ENCODE measurements at regions not wholly inside any gene's neighbourhood (a gene's known extent, or its start where the extent isn't known, plus 50 kb on each side); places are given as distances from the start of the nearest gene placed in this dataset.

GRCh38 chr11:128086794-128087193 is 500.6 kb downstream of the ETS1 start:
- no peak for DNase-seq (ENCODE audit: low read depth in 1 of 2, low spot score in 1 of 2)

DNA sequence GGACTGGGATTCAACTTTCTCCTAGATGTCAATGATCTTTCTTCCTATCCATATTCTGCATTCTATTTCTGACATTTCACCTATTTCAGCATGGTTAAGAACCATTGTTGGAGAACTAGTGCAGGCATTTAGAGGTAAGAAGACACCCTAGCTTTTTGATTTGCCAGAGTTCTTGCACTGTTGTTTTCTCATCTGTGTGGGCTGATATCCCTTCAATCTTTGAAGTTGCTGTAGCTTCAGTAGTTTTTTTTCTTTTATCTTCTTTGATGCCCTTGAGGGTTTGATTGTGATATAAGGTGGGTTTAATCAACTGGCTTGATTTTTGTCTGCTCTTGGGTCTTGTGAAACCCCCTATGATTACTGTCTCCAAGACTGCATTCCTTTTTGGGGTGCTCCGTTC is 502.1 kb downstream of the ETS1 start:
- TF ChIP-seq MYC (IDR thresholded peaks at IDR 0.05; ENCODE audit: borderline replicate concordance, low read length) (no peak), CHD4 (IDR thresholded peaks at IDR 0.05; ENCODE audit: borderline replicate concordance) (no peak), RFX5 (IDR thresholded peaks at IDR 0.05) (no peak), FOSB (CRISPR knock-in tag; IDR thresholded peaks at IDR 0.05) (no peak), USF2 (IDR thresholded peaks at IDR 0.05) (no peak), RCOR1 (IDR thresholded peaks at IDR 0.05; ENCODE audit: low read depth, low read length) (no peak), TP53 (CRISPR knock-in tag; IDR thresholded peaks at IDR 0.05) (no peak), CBX8 (IDR thresholded peaks at IDR 0.05) (no peak), NR3C1 (IDR thresholded peaks at IDR 0.05) (no peak), REST (IDR thresholded peaks at IDR 0.05) (no peak), BCL3 (IDR thresholded peaks at IDR 0.05) (no peak), GATA3 (IDR thresholded peaks at IDR 0.05; ENCODE audit: borderline replicate concordance) (no peak), NFE2L2 (conservative IDR thresholded peaks at IDR 0.05; ENCODE audit: low read length) (no peak), ZC3H11A (IDR thresholded peaks at IDR 0.05) (no peak)
- TF ChIP-seq, protein P1, sequence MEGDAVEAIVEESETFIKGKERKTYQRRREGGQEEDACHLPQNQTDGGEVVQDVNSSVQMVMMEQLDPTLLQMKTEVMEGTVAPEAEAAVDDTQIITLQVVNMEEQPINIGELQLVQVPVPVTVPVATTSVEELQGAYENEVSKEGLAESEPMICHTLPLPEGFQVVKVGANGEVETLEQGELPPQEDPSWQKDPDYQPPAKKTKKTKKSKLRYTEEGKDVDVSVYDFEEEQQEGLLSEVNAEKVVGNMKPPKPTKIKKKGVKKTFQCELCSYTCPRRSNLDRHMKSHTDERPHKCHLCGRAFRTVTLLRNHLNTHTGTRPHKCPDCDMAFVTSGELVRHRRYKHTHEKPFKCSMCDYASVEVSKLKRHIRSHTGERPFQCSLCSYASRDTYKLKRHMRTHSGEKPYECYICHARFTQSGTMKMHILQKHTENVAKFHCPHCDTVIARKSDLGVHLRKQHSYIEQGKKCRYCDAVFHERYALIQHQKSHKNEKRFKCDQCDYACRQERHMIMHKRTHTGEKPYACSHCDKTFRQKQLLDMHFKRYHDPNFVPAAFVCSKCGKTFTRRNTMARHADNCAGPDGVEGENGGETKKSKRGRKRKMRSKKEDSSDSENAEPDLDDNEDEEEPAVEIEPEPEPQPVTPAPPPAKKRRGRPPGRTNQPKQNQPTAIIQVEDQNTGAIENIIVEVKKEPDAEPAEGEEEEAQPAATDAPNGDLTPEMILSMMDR (IDR thresholded peaks at IDR 0.05) = no peak
- TF ChIP-seq, protein P2, sequence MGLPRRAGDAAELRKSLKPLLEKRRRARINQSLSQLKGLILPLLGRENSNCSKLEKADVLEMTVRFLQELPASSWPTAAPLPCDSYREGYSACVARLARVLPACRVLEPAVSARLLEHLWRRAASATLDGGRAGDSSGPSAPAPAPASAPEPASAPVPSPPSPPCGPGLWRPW (IDR thresholded peaks at IDR 0.05) = no peak
- TF ChIP-seq, protein P3, sequence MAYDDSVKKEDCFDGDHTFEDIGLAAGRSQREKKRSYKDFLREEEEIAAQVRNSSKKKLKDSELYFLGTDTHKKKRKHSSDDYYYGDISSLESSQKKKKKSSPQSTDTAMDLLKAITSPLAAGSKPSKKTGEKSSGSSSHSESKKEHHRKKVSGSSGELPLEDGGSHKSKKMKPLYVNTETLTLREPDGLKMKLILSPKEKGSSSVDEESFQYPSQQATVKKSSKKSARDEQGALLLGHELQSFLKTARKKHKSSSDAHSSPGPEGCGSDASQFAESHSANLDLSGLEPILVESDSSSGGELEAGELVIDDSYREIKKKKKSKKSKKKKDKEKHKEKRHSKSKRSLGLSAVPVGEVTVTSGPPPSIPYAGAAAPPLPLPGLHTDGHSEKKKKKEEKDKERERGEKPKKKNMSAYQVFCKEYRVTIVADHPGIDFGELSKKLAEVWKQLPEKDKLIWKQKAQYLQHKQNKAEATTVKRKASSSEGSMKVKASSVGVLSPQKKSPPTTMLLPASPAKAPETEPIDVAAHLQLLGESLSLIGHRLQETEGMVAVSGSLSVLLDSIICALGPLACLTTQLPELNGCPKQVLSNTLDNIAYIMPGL (CRISPR knock-in tag; IDR thresholded peaks at IDR 0.05; ENCODE audit: borderline replicate concordance) = no peak
- TF ChIP-seq, protein P4, sequence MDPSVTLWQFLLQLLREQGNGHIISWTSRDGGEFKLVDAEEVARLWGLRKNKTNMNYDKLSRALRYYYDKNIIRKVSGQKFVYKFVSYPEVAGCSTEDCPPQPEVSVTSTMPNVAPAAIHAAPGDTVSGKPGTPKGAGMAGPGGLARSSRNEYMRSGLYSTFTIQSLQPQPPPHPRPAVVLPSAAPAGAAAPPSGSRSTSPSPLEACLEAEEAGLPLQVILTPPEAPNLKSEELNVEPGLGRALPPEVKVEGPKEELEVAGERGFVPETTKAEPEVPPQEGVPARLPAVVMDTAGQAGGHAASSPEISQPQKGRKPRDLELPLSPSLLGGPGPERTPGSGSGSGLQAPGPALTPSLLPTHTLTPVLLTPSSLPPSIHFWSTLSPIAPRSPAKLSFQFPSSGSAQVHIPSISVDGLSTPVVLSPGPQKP (IDR thresholded peaks at IDR 0.05; ENCODE audit: low read depth, low read length) = no peak
- ATAC-seq (no peak), FAIRE-seq (no peak), DNase-seq (ENCODE audit: low read depth in 1 of 2, low spot score in 1 of 2) (no peak)
- Histone ChIP-seq H3K9me3 (no peaks in the 10 kb centered on the region), H3K4me1 (no peaks in the 10 kb centered on the region), H3K4me2 (no peak overlapping the region), H3K4me3 (no peak overlapping the region), H3K27ac (no peak overlapping the region)
- POLR2A ChIA-PET = no interaction called here
- 0% methylated on average over 1 of the region's 1 CpG for WGBS (ENCODE audit: missing lambda C conversion rate)
- CTCF ChIA-PET = no interaction called here

More at GRCh38 chr11:128086794-128087193, 500.6 kb downstream of the ETS1 start:
- ATAC-seq = no peak
- no peak for FAIRE-seq
- Histone ChIP-seq H3K9me3 (no peaks in the 10 kb centered on the region), H3K4me3 (no peak overlapping the region), H3K27ac (no peak overlapping the region), H3K4me2 (no peak overlapping the region), H3K4me1 (no peaks in the 10 kb centered on the region)
- POLR2A ChIA-PET = no interaction called here
- TF ChIP-seq RCOR1 (IDR thresholded peaks at IDR 0.05; ENCODE audit: low read depth, low read length) = no peak
- CTCF ChIA-PET = no interaction called here
- 2% methylated on average over 2 of the region's 2 CpGs for WGBS (ENCODE audit: missing lambda C conversion rate)
